ENCODE measurements at regions not wholly inside any gene's neighbourhood (a gene's known extent, or its start where the extent isn't known, plus 50 kb on each side); places are given as distances from the start of the nearest gene placed in this dataset.

- H3K27ac ChIP-seq, result no peak overlapping the region
- no peak for DNase-seq (ENCODE audit: low read depth, low spot score)
Observed at GRCh38 chr1:83813576-83813975, 185.4 kb downstream of the TTLL7 start.

GRCh38 chr1:83810144-83810543 lies 188.8 kb downstream of the TTLL7 start:
- no peak overlapping the region for H3K27ac ChIP-seq
- no peak for DNase-seq (ENCODE audit: low read depth, low spot score)

GRCh38 chr1:83808536-83808935 lies 190.4 kb downstream of the TTLL7 start:
- H3K27ac ChIP-seq, result no peak overlapping the region
- no peak for DNase-seq (ENCODE audit: low read depth, low spot score)

DNA sequence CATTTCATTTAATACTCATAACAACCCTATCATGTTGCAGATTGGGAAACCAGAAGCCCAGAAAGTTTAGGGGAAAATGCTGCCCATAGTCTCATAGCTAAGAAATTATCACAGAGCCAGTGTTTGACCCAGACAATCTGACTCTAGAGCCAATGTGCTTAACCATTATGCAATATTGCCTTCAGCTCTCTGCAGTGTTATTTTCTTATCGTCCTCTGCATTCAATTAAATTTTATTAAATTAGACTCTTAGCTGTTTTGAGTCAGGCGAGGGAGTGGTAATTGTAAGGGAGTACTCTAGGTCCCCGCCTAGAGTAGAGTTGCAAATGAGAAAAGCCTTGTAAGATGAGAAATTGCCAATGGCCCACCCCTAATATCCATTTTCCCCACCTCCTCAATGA lies 191.1 kb downstream of the TTLL7 start:
- DNase-seq (ENCODE audit: low read depth, low spot score), result no peak
- H3K27ac ChIP-seq, result no peak overlapping the region

DNA sequence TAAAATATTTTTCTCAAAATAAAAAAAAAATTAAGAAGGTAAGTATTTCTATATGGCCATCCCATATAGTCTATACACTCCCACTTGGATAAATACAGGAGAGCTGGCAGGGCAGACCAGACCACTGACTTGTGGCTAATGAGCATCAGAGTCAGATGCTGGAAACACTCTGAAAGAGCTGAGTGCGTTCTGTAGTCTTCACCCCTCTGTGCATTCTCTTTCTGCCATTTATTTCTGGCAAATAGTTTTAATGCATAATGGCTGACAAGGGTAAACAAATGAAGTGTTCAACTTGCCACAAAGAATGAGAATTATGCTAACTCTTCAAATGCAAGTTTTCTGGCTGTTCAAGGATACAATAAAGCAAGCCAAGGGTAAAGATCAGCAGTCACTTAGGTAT lies 191.7 kb downstream of the TTLL7 start:
- no peak overlapping the region for H3K27ac ChIP-seq
- no peak for DNase-seq (ENCODE audit: low read depth, low spot score)

GRCh38 chr1:83805921-83806320 lies 193.0 kb downstream of the TTLL7 start:
- DNase-seq (ENCODE audit: low read depth, low spot score), result no peak
- H3K27ac ChIP-seq, result no peak overlapping the region

DNA sequence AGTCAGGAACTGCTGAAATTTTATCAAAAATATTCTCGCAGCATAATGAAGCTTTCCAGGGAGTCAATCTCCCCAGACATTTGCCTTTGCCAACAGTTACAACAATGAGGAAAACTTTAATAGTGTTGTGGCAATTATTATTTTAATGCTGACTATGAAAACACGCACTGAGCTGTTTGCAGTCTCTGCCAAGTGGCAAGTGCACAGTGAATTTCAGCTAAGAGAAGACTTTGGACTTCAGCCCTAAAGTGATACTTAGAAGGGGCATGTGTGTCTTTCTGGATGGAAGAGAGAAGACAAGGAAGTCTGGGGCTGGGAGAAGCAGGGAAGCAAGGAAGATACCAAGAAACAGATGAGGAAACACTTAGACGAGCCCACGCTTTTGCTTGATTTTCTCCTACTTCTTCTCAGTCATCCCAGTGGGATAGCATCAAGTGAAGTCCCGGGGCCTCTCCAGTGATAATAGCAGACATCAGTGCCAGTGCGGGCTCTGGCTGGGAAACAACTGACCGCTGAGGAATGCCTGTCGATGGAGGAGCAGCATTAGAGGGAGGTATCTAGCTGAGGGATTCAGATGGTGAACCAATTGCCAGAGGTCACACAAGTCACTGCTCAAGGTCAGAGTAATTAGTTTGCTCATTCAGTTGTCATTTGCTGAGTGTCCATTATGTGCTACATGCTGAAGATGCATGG lies 196.3 kb downstream of the TTLL7 start:
- DNase-seq (ENCODE audit: low read depth, low spot score), result no peak
- no peak overlapping the region for H3K27ac ChIP-seq

DNA sequence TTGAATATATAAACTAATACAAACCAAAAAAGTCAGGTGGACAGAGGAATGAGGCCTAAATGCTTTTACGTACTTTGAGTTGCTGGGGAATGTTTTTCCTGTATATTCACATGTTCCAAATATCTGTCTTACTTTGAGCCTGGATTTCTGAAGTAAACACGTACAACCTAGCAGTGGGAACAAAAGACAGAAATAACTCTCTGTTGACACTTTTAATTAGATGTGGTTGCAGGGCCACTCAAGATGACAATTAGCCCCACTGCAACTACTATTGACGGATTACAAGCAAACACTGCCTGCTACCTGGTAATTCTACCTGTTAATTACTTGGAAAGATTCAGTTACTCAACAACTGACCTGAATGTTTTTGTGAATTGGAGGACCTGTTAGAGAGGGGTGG lies 196.9 kb downstream of the TTLL7 start:
- H3K27ac ChIP-seq, result no peak overlapping the region
- DNase-seq (ENCODE audit: low read depth, low spot score), result no peak

DNA sequence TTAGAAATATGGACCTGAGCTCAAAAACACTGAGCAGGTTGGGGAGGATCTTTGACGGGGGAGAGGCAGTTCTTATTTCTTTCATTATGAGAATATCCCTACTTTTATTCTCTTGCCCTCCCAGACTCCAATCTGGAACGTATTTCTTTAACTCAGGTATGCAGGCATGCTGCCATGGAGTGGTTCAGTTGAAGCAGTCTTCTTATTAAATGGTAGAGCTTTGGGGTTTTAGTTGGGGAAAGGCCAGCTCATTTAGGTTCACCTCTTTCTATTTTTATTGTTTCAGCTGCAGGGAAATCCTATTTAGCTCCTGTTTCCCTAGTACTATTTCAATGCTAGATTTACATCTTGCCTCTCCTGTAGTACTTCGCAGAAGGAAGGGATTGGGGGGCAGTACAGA lies 198.9 kb downstream of the TTLL7 start:
- no peak for DNase-seq (ENCODE audit: low read depth, low spot score)
- no peak overlapping the region for H3K27ac ChIP-seq

DNA sequence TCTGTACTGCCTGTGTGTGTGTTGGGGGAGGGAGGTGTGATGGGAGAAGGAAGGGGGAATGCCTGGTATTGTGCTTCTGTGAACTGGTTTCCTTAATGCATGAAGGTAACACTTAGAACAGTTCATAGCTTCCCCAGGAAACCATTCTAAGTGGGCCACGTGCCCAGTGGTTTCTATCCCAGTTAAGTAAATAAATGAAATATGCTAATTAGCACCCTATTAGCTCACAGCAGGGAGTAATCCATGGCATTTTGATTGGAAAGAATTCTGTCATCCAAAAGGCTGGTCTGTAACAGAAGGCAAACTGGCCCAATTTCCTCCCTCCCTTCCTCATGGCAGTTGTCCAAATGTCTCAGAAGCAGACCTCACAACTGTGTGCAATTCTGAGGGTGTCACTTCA lies 199.3 kb downstream of the TTLL7 start:
- DNase-seq (ENCODE audit: low read depth, low spot score), result no peak
- no peak overlapping the region for H3K27ac ChIP-seq

DNA sequence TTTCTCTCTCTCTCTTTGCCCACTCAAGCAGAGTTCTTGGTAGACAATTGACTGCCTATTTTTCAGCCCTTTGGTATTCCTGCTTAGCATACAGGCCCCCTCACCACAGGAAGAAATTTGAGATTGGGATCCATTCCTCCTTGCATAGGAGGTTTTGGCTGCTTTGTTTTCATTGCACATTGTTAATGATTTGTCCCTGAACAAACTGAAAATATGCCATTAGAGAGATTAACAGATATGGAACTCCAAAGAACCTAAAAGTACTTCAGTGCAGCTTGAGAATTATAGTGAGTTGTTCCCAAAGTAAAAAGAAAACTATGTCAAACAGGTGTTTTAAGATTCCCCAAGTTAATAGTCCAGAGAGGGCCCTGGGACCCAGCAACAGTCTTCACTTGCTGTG lies 200.0 kb downstream of the TTLL7 start:
- DNase-seq (ENCODE audit: low read depth, low spot score), result no peak
- H3K27ac ChIP-seq, result no peak overlapping the region

DNA sequence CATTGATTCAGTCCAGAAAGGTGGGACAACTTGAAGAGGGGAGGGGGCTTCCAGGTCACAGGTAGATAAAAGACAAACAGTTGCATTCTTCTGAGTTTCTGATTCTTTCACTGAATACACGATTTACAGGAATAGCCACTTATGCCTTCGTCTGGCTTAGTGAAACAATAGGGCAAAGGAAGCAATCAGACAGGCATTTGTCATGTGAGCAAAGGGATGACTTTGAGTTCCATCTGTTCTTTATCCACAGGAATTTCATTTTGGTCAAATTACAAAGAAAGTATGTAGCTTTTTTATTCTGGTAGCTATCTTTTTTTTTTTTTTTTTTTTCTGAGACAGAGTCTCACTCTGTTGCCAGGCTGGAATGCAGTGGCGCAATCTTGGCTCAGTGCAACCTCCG lies 202.5 kb downstream of the TTLL7 start:
- no peak overlapping the region for H3K27ac ChIP-seq
- no peak for DNase-seq (ENCODE audit: low read depth, low spot score)

GRCh38 chr1:83794384-83794783 lies 204.5 kb downstream of the TTLL7 start:
- DNase-seq (ENCODE audit: low read depth, low spot score), result no peak
- H3K27ac ChIP-seq, result no peak overlapping the region

- no peak overlapping the region for H3K27ac ChIP-seq
- no peak for DNase-seq (ENCODE audit: low read depth, low spot score)
Observed at GRCh38 chr1:83791821-83792437, 207.0 kb downstream of the TTLL7 start.

GRCh38 chr1:83790446-83790845 lies 208.5 kb downstream of the TTLL7 start:
- no peak overlapping the region for H3K27ac ChIP-seq
- DNase-seq (ENCODE audit: low read depth, low spot score), result no peak

DNA sequence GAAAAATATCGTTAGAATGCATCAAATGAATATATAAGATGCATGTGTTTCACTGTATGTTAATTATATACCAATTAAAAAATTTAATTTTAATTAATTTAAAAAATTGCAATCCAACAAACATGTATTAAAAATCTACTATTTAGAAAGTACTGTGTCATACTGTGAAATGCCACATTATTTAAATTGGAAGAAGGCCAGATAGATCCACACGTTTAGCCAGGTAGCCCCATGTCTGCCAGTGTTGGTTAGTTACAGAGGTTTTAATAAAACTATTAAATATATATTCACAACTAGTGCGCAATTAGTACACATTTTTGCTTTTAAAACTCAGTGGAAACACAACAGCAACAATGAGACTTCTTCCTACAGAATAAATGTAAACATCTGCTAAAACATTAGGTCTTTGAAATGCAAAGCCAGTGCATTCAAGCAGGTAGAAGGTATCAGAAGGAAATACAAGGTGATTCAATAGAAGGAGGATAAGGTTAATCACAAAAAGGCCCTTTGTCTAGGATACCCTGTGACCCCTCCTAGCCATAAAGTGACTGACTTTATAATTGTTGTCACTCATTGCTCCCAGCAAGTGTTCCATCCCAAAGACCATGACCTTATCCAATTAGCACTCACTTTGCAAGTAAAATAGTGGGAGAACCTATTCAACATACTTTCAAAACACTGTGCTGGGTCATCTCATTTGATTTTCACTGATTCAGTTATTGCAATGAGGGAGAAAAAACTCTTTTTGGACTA lies 211.5 kb downstream of the TTLL7 start:
- H3K27ac ChIP-seq, result no peak overlapping the region
- DNase-seq (ENCODE audit: low read depth, low spot score), result no peak

GRCh38 chr1:83781667-83782066 lies 217.3 kb downstream of the TTLL7 start:
- H3K27ac ChIP-seq, result no peak overlapping the region
- DNase-seq (ENCODE audit: low read depth, low spot score), result no peak

DNA sequence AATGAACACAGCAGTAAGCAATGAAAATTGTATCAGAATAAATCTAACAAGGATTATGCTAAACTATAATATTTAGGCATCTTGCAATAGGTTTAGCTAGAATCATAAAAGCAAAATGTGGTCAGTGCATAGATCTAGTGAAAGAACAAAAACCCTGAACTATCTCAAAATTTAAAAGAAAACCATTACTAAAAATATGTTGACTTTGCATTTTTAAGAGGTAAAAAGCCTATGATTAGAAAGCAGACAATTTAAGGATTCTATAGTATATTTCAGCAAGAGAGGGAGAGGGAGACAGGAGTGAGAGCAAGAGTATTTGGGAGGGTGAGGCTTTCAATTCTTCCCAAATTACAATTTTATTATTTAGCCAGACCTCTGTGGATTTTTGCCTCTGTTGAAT lies 219.4 kb downstream of the TTLL7 start:
- DNase-seq (ENCODE audit: low read depth, low spot score), result no peak
- H3K27ac ChIP-seq, result no peak overlapping the region

DNA sequence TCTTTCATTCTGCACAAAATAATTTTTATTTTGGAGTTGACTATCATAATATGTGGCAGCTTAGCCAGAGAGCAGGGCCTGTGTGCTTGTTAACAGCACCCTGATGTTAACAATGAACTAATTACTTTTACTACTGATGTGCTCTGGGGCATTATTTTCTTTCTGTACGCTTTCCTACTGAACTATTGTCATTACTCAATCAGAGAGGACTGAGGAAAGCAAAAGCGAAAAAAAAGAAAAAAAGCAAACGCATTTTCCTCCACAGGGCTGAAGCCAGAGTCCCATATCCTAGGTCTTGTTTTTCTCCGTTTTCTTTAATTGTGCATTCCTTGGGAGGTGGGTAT lies 221.2 kb downstream of the TTLL7 start:
- H3K27ac ChIP-seq, result no peak overlapping the region
- DNase-seq (ENCODE audit: low read depth, low spot score), result no peak

DNA sequence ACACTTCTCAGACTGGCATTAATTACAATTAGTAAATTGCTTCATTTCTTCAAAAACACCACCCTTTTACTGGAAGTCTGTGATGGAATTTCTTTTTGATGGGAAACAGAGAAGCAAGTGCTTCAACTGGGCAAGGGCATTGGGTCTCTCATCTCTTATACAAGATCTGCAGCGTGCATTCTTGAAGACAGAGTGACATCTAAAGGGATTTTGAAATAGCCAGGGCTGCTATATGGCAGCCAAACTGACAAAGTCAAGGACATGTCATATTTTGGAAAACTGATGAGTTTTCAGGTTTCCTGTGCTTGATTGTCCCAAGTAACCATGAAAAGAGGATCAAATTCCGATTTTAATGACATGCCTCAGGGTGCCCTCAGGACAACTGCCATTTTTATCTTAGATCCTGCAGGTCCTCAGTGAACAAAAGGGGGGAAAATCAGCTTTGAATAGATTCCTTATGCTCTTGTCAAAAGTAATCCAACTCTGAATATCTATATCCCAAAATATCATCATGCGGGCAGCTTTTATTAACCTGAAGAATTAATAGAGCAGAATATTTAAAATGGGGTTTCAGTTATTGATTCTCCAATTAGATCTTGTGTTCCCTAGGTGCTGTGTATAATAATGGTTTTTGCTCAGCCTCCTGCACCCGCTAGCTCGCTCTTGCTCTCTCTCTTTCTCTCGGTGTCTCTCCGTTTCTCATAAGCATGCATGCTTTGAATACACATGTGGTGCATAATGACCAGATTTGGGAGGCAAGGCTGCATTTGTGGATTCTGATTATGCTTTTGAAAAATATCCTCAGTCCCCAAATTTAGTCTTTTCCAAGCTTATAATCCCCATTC lies 221.8 kb downstream of the TTLL7 start:
- DNase-seq (ENCODE audit: low read depth, low spot score), result no peak
- H3K27ac ChIP-seq, result no peak overlapping the region
